ENCODE measurements at regions not wholly inside any gene's neighbourhood (a gene's known extent, or its start where the extent isn't known, plus 50 kb on each side); places are given as distances from the start of the nearest gene placed in this dataset.

- Histone ChIP-seq H3K18ac (ENCODE audit: extremely low read depth, low read length) (no peak overlapping the region), H2BK120ac (replicated peaks; ENCODE audit: low read depth, low read length) (no peak overlapping the region), H3K27ac (ENCODE audit: low read depth, low read length) (no peak overlapping the region), H2BK12ac (ENCODE audit: low read depth, low read length) (no peak overlapping the region), H3K23ac (ENCODE audit: insufficient read length) (no peak overlapping the region), H3K79me1 (ENCODE audit: low read depth, low read length) (no peaks in the 10 kb centered on the region), H4K5ac (ENCODE audit: insufficient read length, low read depth, low read length) (no peak overlapping the region), H3K4me3 (ENCODE audit: extremely low read depth in 1 of 4, insufficient read depth in 2 of 4, low read depth in 3 of 4, low read length in 4 of 4) (no peak overlapping the region), H3K9ac (replicated peaks in 1 of 4; ENCODE audit: extremely low read depth in 1 of 4, low read depth in 3 of 4, low read length in 3 of 4) (no peak overlapping the region), H3K79me2 (ENCODE audit: control insufficient read depth in 1 of 2, insufficient read depth in 2 of 2, low read length in 2 of 2) (no peaks in the 10 kb centered on the region), H3K23me2 (ENCODE audit: low read depth, low read length) (no peaks in the 10 kb centered on the region), H4K20me1 (replicated peaks in 1 of 2; ENCODE audit: control insufficient read depth in 1 of 2, insufficient read depth in 2 of 2, low read length in 2 of 2) (no peaks in the 10 kb centered on the region), H2BK5ac (ENCODE audit: low read depth, low read length) (no peak overlapping the region), H3K56ac (replicated peaks; ENCODE audit: insufficient read length, low read depth, low read length) (no peak overlapping the region), H3K27me3 (replicated peaks in 1 of 4; ENCODE audit: control insufficient read depth in 3 of 4, extremely low read depth in 1 of 4, insufficient read depth in 3 of 4, low read length in 3 of 4) (no peaks in the 10 kb centered on the region; a peak in 2 of 7 replicates), H3K4ac (replicated peaks; ENCODE audit: insufficient read length, low read depth, low read length) (no peak overlapping the region), H3K14ac (ENCODE audit: insufficient read length) (no peak overlapping the region), H2AK5ac (ENCODE audit: low read depth, low read length) (no peak overlapping the region), H4K8ac (ENCODE audit: extremely low read depth, insufficient read depth, low read length) (no peak overlapping the region), H4K91ac (replicated peaks; ENCODE audit: insufficient read length, low read length) (no peak overlapping the region), H2AFZ (ENCODE audit: low read length) (no peak overlapping the region), H3K4me1 (replicated peaks in 1 of 4; ENCODE audit: control insufficient read depth in 3 of 4, insufficient read depth in 4 of 4, low read length in 3 of 4) (no peaks in the 10 kb centered on the region), H2BK20ac (ENCODE audit: low read length) (no peak overlapping the region), H3K4me2 (ENCODE audit: insufficient read depth in 1 of 2, low read depth in 2 of 2, low read length in 2 of 2) (no peak overlapping the region), H3K36me3 (ENCODE audit: control insufficient read depth in 2 of 4, insufficient read depth in 4 of 4, low read length in 3 of 4) (peaks cover 0 to 6% (median 0%) of the 10 kb centered on the region in 4 experiments; a peak in 1 of 8 replicates), H2BK15ac (ENCODE audit: low read length) (no peak overlapping the region), H3K9me3 (ENCODE audit: insufficient read depth in 2 of 2, low read depth in 1 of 2, low read length in 1 of 2) (peaks cover 78 to 95% of the 10 kb centered on the region in 2 experiments)
- POLR2A ChIA-PET (ENCODE audit: partially characterized antibody): no interaction called here
- FAIRE-seq: no peak
- DNase-seq (ENCODE audit: low read depth in 1 of 2, low spot score in 2 of 2): no peak
- WGBS, 2 experiments (ENCODE audit: extremely low coverage in 1 of 2, insufficient coverage in 1 of 2, insufficient read length in 1 of 2, insufficient replicate concordance in 2 of 2, low coverage in 1 of 2, low lambda C conversion rate in 2 of 2, missing lambda C conversion rate in 1 of 2): 80% methylated on average over 22 of the region's 22 CpGs; no CpG with 5 or more reads in 1 of the 2 experiments
- CTCF ChIA-PET (ENCODE audit: partially characterized antibody): no interaction called here
- TF ChIP-seq HDAC6 (IDR thresholded peaks at IDR 0.05; ENCODE audit: low read depth, low read length): no peak
- no peak for TF ChIP-seq SP2 (IDR thresholded peaks at IDR 0.05; ENCODE audit: low read length)
- TF ChIP-seq GABPA (IDR thresholded peaks at IDR 0.05; ENCODE audit: borderline replicate concordance, insufficient read depth, low read length): no peak
- TF ChIP-seq POLR2A (IDR thresholded peaks at IDR 0.05; ENCODE audit: control extremely low read depth in 1 of 2, low read depth in 2 of 2, low read length in 2 of 2): no peak
- TF ChIP-seq FOSL1 (IDR thresholded peaks at IDR 0.05; ENCODE audit: insufficient read depth, low read depth, low read length): no peak
- no peak for TF ChIP-seq ZNF274 (IDR thresholded peaks at IDR 0.05; ENCODE audit: borderline replicate concordance, extremely low read depth, low read length)
- no peak for TF ChIP-seq RNF2 (IDR thresholded peaks at IDR 0.05; ENCODE audit: borderline replicate concordance, low read depth, low read length, missing control alignments, poor library complexity, severe bottlenecking)
- no peak for TF ChIP-seq NANOG (IDR thresholded peaks at IDR 0.05; ENCODE audit: insufficient read depth, low read depth, low read length, poor library complexity, severe bottlenecking)
- no peak for TF ChIP-seq CHD2 (IDR thresholded peaks at IDR 0.05; ENCODE audit: low read length)
- TF ChIP-seq SP4 (IDR thresholded peaks at IDR 0.05; ENCODE audit: low read length): no peak
- TF ChIP-seq RXRA (IDR thresholded peaks at IDR 0.05; ENCODE audit: insufficient read depth, low read depth, low read length): no peak
- no peak for TF ChIP-seq SIRT6 (IDR thresholded peaks at IDR 0.05; ENCODE audit: low read length)
- no peak for TF ChIP-seq SP1 (IDR thresholded peaks at IDR 0.05; ENCODE audit: low read depth, low read length)
These were observed 334.5 kb downstream of the TMEM121 start for GRCh38 chr14:105860615-105861580.

Measured in H1 (cell line).